H1 (cell line): ENCODE measurements at regions not wholly inside any gene's neighbourhood (a gene's known extent, or its start where the extent isn't known, plus 50 kb on each side); places are given as distances from the start of the nearest gene placed in this dataset.

Experiments
- ASH2L ChIP-seq: fragments of 200-600, 300-600 bp; sonication (generic); IDR thresholded peaks from one replicate; pipeline ENCODE4 v1.7.1; 2017; ENCODE audit warnings: low read length
- CBX5 ChIP-seq: fragments of 300-800, 300-1000 bp; sonication (generic); IDR thresholded peaks from 2 replicates; pipeline ENCODE4 v1.7.1; 2016; ENCODE audit warnings: antibody characterized with exemption, low read length, low read depth
- CEBPB ChIP-seq: IDR thresholded peaks from 2 replicates; pipeline ENCODE4 v1.6.1; 2012; ENCODE audit warnings: low read depth, low read length
- CREB1 ChIP-seq: IDR thresholded peaks from 2 replicates; pipeline ENCODE4 v1.6.1; 2012; ENCODE audit warnings: inconsistent platforms
- CTCF ChIP-seq, 3 experiments: IDR thresholded peaks; 1 replicate in 2 of 3; 2 replicates in 1 of 3; pipeline versions ENCODE4 v1.5.1 to v1.6.1; 2011; ENCODE audit warnings: low read length in 3 of 3, mild to moderate bottlenecking in 3 of 3, inconsistent platforms in 2 of 3, low read depth in 1 of 3, moderate library complexity in 1 of 3; ENCODE audit not compliant: insufficient read depth in 1 of 3; ENCODE audit errors: control extremely low read depth in 1 of 3
- HDAC2 ChIP-seq, 2 experiments: fragments of 300-600 bp in 1 of 2; sonication (generic) in 1 of 2; IDR thresholded peaks; 2 replicates each; pipeline ENCODE4 v1.6.1; 2011 to 2012; ENCODE audit warnings: low read depth in 2 of 2, low read length in 2 of 2, mild to moderate bottlenecking in 2 of 2, moderate library complexity in 2 of 2, borderline replicate concordance in 1 of 2, inconsistent platforms in 1 of 2
- JUND ChIP-seq: IDR thresholded peaks from 2 replicates; pipeline ENCODE4 v1.6.1; 2011; ENCODE audit warnings: mild to moderate bottlenecking, improper control_type of control experiment, low read length
- TAF1 ChIP-seq: IDR thresholded peaks from 2 replicates; pipeline ENCODE4 v1.6.1; 2011; ENCODE audit warnings: mild to moderate bottlenecking, low read depth, low read length

- TF ChIP-seq ASH2L (no peak), CTCF (IDR thresholded peaks at IDR 0.05; ENCODE audit: control extremely low read depth in 1 of 3, insufficient read depth in 1 of 3, low read depth in 1 of 3, low read length in 3 of 3) (no peak), CREB1 (no peak), TAF1 (no peak), HDAC2 (IDR thresholded peaks at IDR 0.05; ENCODE audit: borderline replicate concordance in 1 of 2, low read depth in 2 of 2, low read length in 2 of 2) (no peak), JUND (no peak), CBX5 (no peak), CEBPB (no peak)
These were observed 279.1 kb upstream of the AKR1E2 start for GRCh38 chr10:4546931-4547330.
